SK-N-SH (cell line): ENCODE measurements at regions not wholly inside any gene's neighbourhood (a gene's known extent, or its start where the extent isn't known, plus 50 kb on each side); places are given as distances from the start of the nearest gene placed in this dataset.

ENCODE experiments used
- CTCF ChIA-PET: fragments of 300-600, 350-600 bp; formaldehyde crosslinking; extraction: SDS; loops from one replicate; lab custom pipeline; 2021; lab: Yijun Ruan, JAX
- POLR2A ChIA-PET: fragments of 350-600 bp; sonication (Branson Sonifier 250); formaldehyde crosslinking; extraction: SDS; loops from one replicate; lab custom pipeline; 2020; ENCODE audit warnings: antibody characterized with exemption, inconsistent platforms; lab: Yijun Ruan, JAX
- DNase-seq: peaks from one replicate; pipeline ENCODE4 v3.0.0; 2012
- H2AFZ ChIP-seq: fragments of 200-600 bp; sonication (generic); 2 replicates; pipeline ENCODE4 v1.8.1; 2016; ENCODE audit warnings: antibody characterized with exemption, mild to moderate bottlenecking, low read depth
- H3F3A ChIP-seq: fragments of 200-600 bp; sonication (generic); replicated peaks from 2 replicates; pipeline ENCODE3; 2016; ENCODE audit warnings: antibody characterized with exemption, mild to moderate bottlenecking; ENCODE audit not compliant: insufficient read depth
- H3K27ac ChIP-seq, 2 experiments: fragments of 200-500 bp in 1 of 2; fragments of 200-600 bp in 1 of 2; sonication (Bioruptor generic) in 1 of 2; sonication (generic), shearing (Covaris generic) in 1 of 2; 2 replicates each; pipeline versions ENCODE4 v1.5.1 to v1.6.1; 2014 to 2016; ENCODE audit warnings: low read depth in 2 of 2, inconsistent platforms in 1 of 2, low read length in 1 of 2, mild to moderate bottlenecking in 1 of 2, mixed read lengths in 1 of 2
- H3K27me3 ChIP-seq: fragments of 200-600 bp; sonication (generic), shearing (Covaris generic); 2 replicates; pipeline ENCODE4 v1.6.1; 2016; ENCODE audit warnings: mixed run types; ENCODE audit not compliant: insufficient read depth
- H3K36me3 ChIP-seq, 2 experiments: fragments of 200-500 bp in 1 of 2; fragments of 200-600 bp in 1 of 2; sonication (Bioruptor generic) in 1 of 2; sonication (generic) in 1 of 2; replicated peaks in 1 of 2; 2 replicates each; pipeline versions ENCODE3 to v1.5.1; 2014 to 2016; ENCODE audit warnings: low read length in 1 of 2, mild to moderate bottlenecking in 1 of 2; ENCODE audit not compliant: insufficient read depth in 2 of 2, control insufficient read depth in 1 of 2
- H3K4me1 ChIP-seq, 2 experiments: fragments of 200-500 bp in 1 of 2; fragments of 200-600 bp in 1 of 2; sonication (Bioruptor generic) in 1 of 2; sonication (generic), shearing (Covaris generic) in 1 of 2; 2 replicates each; pipeline versions ENCODE4 v1.5.1 to v1.6.1; 2014 to 2016; ENCODE audit warnings: low read depth in 1 of 2, low read length in 1 of 2, mixed run types in 1 of 2; ENCODE audit not compliant: insufficient read depth in 2 of 2, control insufficient read depth in 1 of 2
- H3K4me2 ChIP-seq: fragments of 200-600 bp; sonication (generic), shearing (Covaris generic); 2 replicates; pipeline ENCODE4 v1.6.1; 2017; ENCODE audit warnings: mixed run types
- H3K4me3 ChIP-seq, 2 experiments: fragments of 200-500 bp in 1 of 2; fragments of 200-600 bp in 1 of 2; sonication (Bioruptor generic) in 1 of 2; sonication (generic), shearing (Covaris generic) in 1 of 2; 2 replicates each; pipeline versions ENCODE4 v1.5.1 to v1.8.1; 2014 to 2016; ENCODE audit warnings: low read depth in 2 of 2, inconsistent platforms in 1 of 2, low read length in 1 of 2, mild to moderate bottlenecking in 1 of 2, mixed read lengths in 1 of 2, moderate library complexity in 1 of 2
- H3K79me2 ChIP-seq: fragments of 200-600 bp; sonication (generic); 2 replicates; pipeline ENCODE4 v1.8.1; 2017; ENCODE audit warnings: mild to moderate bottlenecking; ENCODE audit not compliant: insufficient read depth
- H3K9ac ChIP-seq: fragments of 200-600 bp; sonication (generic); 2 replicates; pipeline ENCODE4 v1.6.1; 2017; ENCODE audit warnings: mixed run types
- H3K9me2 ChIP-seq: fragments of 200-600 bp; sonication (generic); 2 replicates; pipeline ENCODE4 v1.6.1; 2017; ENCODE audit warnings: mixed run types
- H3K9me3 ChIP-seq: fragments of 200-600 bp; sonication (generic); 2 replicates; pipeline ENCODE4 v1.6.1; 2017; ENCODE audit warnings: mixed run types, mild to moderate bottlenecking, moderate library complexity
- H4K20me1 ChIP-seq: fragments of 200-600 bp; sonication (generic); 2 replicates; pipeline ENCODE4 v1.6.1; 2017; ENCODE audit warnings: mild to moderate bottlenecking, mixed run types; ENCODE audit not compliant: insufficient read depth
- CHD2 ChIP-seq: fragments of 150-350 bp; IDR thresholded peaks from 2 replicates; pipeline ENCODE4 v1.6.1; 2018; ENCODE audit warnings: low read length; ENCODE audit not compliant: partially characterized antibody
- CTCF ChIP-seq: fragments of 200-600 bp; sonication (generic); IDR thresholded peaks from 2 replicates; pipeline ENCODE4 v1.6.1; 2017; ENCODE audit warnings: antibody characterized with exemption, mild to moderate bottlenecking, moderate library complexity
- FOSL2 ChIP-seq: IDR thresholded peaks from 2 replicates; pipeline ENCODE4 v1.4.0; 2012; ENCODE audit warnings: low read depth, mild to moderate bottlenecking, moderate library complexity, borderline replicate concordance
- FOXJ3 ChIP-seq: sonication (generic); formaldehyde crosslinking; IDR thresholded peaks from 2 replicates; pipeline ENCODE4 v1.5.1; 2020; ENCODE audit warnings: mild to moderate bottlenecking, missing genetic modification reagents
- FOXM1 ChIP-seq: IDR thresholded peaks from 2 replicates; pipeline ENCODE4 v1.4.0; 2012; ENCODE audit warnings: low read depth, mild to moderate bottlenecking
- GATA2 ChIP-seq: sonication (generic); formaldehyde crosslinking; IDR thresholded peaks from 2 replicates; pipeline ENCODE4 v1.5.0; 2020; ENCODE audit warnings: mild to moderate bottlenecking, missing genetic modification reagents
- IRF3 ChIP-seq: fragments of 150-350 bp; IDR thresholded peaks from 2 replicates; pipeline ENCODE4 v1.6.1; 2016; ENCODE audit warnings: mild to moderate bottlenecking, low read depth, low read length
- PBX3 ChIP-seq: IDR thresholded peaks from 2 replicates; pipeline ENCODE4; 2012
- RFX5 ChIP-seq: IDR thresholded peaks from 2 replicates; pipeline ENCODE4 v1.6.1; 2012; ENCODE audit warnings: mild to moderate bottlenecking, improper control_type of control experiment, low read length
- RXRA ChIP-seq: IDR thresholded peaks from 2 replicates; pipeline ENCODE4 v1.4.0; 2012; ENCODE audit warnings: low read depth, mild to moderate bottlenecking, borderline replicate concordance
- SIN3A ChIP-seq: IDR thresholded peaks from 2 replicates; pipeline ENCODE4 v1.6.1; 2012; ENCODE audit warnings: low read depth, mild to moderate bottlenecking, low read length, moderate library complexity, borderline replicate concordance
- SMC3 ChIP-seq: IDR thresholded peaks from 2 replicates; pipeline ENCODE4 v1.6.1; 2012; ENCODE audit warnings: low read depth, low read length, improper control_type of control experiment
- TEAD4 ChIP-seq: IDR thresholded peaks from 2 replicates; pipeline ENCODE4 v1.4.0; 2012; ENCODE audit warnings: mild to moderate bottlenecking, borderline replicate concordance; ENCODE audit not compliant: insufficient read depth
- USF1 ChIP-seq: IDR thresholded peaks from 2 replicates; pipeline ENCODE4 v1.4.0; 2012; ENCODE audit warnings: low read depth, borderline replicate concordance
- YY1 ChIP-seq: IDR thresholded peaks from 2 replicates; pipeline ENCODE4 v1.4.0; 2012; ENCODE audit warnings: low read depth, mild to moderate bottlenecking
- ZBTB33 ChIP-seq: IDR thresholded peaks from 2 replicates; pipeline ENCODE4 v1.4.0; 2012; ENCODE audit warnings: low read depth, borderline replicate concordance
- WGBS: methylation state at CpG from one replicate; pipeline ENCODE4 v1.1.6; 2017; ENCODE audit warnings: low lambda C conversion rate; 5-methylcytosine and 5-hydroxymethylcytosine counted together

GRCh38 chr1:192737306-192737705, 71.5 kb upstream of the RGS2 start:
- H3K4me1 ChIP-seq, result no peaks in the 10 kb centered on the region
- no peaks in the 10 kb centered on the region for H4K20me1 ChIP-seq
- no peak overlapping the region for H3K9ac ChIP-seq
- no peaks in the 10 kb centered on the region for H3K79me2 ChIP-seq
- peaks cover 6% of the 10 kb centered on the region; the same call in 1 of the 2 replicates for H3K9me3 ChIP-seq
- CTCF ChIA-PET, result interaction anchor here (0.6 kb wide), 1 partner anchor 241 kb away, joined by 3 read pairs; no protein-coding TSS in a partner anchor
- POLR2A ChIA-PET, result no interaction called here
- 64% methylated on average over 6 of the region's 6 CpGs for WGBS
- no peak for DNase-seq
- H3K27me3 ChIP-seq, result no peaks in the 10 kb centered on the region
- H3K9me2 ChIP-seq, result no peaks in the 10 kb centered on the region
- TF ChIP-seq YY1 (no peak), GATA2 (CRISPR knock-in tag) (no peak), RXRA (no peak), FOXM1 (no peak), FOSL2 (no peak), RFX5 (no peak), TEAD4 (no peak), ZBTB33 (no peak)
- no peaks in the 10 kb centered on the region for H3K36me3 ChIP-seq
- H3K4me3 ChIP-seq, result no peak overlapping the region
- no peak overlapping the region for H3K27ac ChIP-seq
- no peak overlapping the region; the same call in 1 of the 2 replicates for H2AFZ ChIP-seq
- no peak overlapping the region for H3K4me2 ChIP-seq
- no peaks in the 10 kb centered on the region for H3F3A ChIP-seq

- Histone ChIP-seq H3K79me2 (no peaks in the 10 kb centered on the region), H3K27me3 (no peaks in the 10 kb centered on the region), H3K4me1 (no peaks in the 10 kb centered on the region), H2AFZ (no peak overlapping the region; the same call in 1 of the 2 replicates), H4K20me1 (no peaks in the 10 kb centered on the region), H3K4me3 (no peak overlapping the region), H3K4me2 (no peak overlapping the region), H3F3A (no peaks in the 10 kb centered on the region), H3K9me2 (no peaks in the 10 kb centered on the region), H3K27ac (no peak overlapping the region), H3K9me3 (peaks cover 6% of the 10 kb centered on the region; the same call in 1 of the 2 replicates), H3K36me3 (no peaks in the 10 kb centered on the region), H3K9ac (no peak overlapping the region)
- POLR2A ChIA-PET, result no interaction called here
- no peak for DNase-seq
- WGBS, result 88% methylated on average over 11 of the region's 11 CpGs
- CTCF ChIA-PET, result no interaction called here
- no peak for TF ChIP-seq CTCF
- TF ChIP-seq FOXJ3, result no peak
- TF ChIP-seq SMC3, result no peak
- no peak for TF ChIP-seq TEAD4
- TF ChIP-seq USF1, result no peak
- TF ChIP-seq PBX3, result no peak
- no peak for TF ChIP-seq SIN3A
- no peak for TF ChIP-seq IRF3
- TF ChIP-seq CHD2, result no peak
Observed at GRCh38 chr1:192739476-192740184, 69.2 kb upstream of the RGS2 start.
